IMR-90 (cell line): ENCODE measurements at regions not wholly inside any gene's neighbourhood (a gene's known extent, or its start where the extent isn't known, plus 50 kb on each side); places are given as distances from the start of the nearest gene placed in this dataset.

Experiments
- ATAC-seq: fragments of 200-7000 bp; cut with Tn5 transposase; 2 replicates; pipeline ENCODE4 v1.9.1; 2020; ENCODE audit warnings: low read depth, mild to moderate bottlenecking, moderate library complexity
- BruUV-seq: library from RNA; stranded (reverse); fragments of 400-500 nt; replicated peaks from 2 replicates; lab custom pipeline; 2021; lab: Mats Ljungman, UMichigan
- CTCF ChIA-PET: fragments of 300-600 bp; formaldehyde crosslinking; extraction: SDS; loops from one replicate; lab custom pipeline; 2021; ENCODE audit warnings: antibody characterized with exemption; lab: Yijun Ruan, JAX
- POLR2A ChIA-PET: fragments of 300-600 bp; sonication (Branson Sonifier 250); formaldehyde crosslinking; loops from one replicate; lab custom pipeline; 2022; ENCODE audit warnings: antibody characterized with exemption; ENCODE audit not compliant: unreplicated experiment; lab: Charles Lee
- DNase-seq: peaks from one replicate; pipeline ENCODE4 v3.0.0; 2013
- H2AFZ ChIP-seq: replicated peaks from 2 replicates; pipeline ENCODE3; 2013; ENCODE audit warnings: low read length, mild to moderate bottlenecking; ENCODE audit not compliant: poor library complexity
- H2AK5ac ChIP-seq: 2 replicates; pipeline ENCODE4 v1.6.1; 2013; ENCODE audit warnings: low read depth, low read length, inconsistent platforms
- H2AK9ac ChIP-seq: replicated peaks from 2 replicates; pipeline ENCODE3; 2013; ENCODE audit warnings: mild to moderate bottlenecking, low read depth, low read length, moderate library complexity; ENCODE audit not compliant: poor library complexity
- H2BK120ac ChIP-seq: 2 replicates; pipeline ENCODE4 v1.6.1; 2013; ENCODE audit warnings: low read depth, low read length, inconsistent platforms
- H2BK15ac ChIP-seq: 3 replicates; pipeline ENCODE4 v1.6.1; 2013; ENCODE audit warnings: low read depth, low read length, inconsistent platforms
- H2BK20ac ChIP-seq: 2 replicates; pipeline ENCODE4 v1.6.1; 2013; ENCODE audit warnings: low read depth, mild to moderate bottlenecking, inconsistent platforms, low read length, moderate library complexity
- H2BK5ac ChIP-seq: 2 replicates; pipeline ENCODE4 v1.6.1; 2013; ENCODE audit warnings: mild to moderate bottlenecking, low read depth, low read length, inconsistent platforms; ENCODE audit not compliant: poor library complexity, severe bottlenecking
- H3K14ac ChIP-seq: replicated peaks from 2 replicates; pipeline ENCODE4 v1.6.1; 2013; ENCODE audit warnings: low read depth, low read length, inconsistent platforms
- H3K18ac ChIP-seq: 2 replicates; pipeline ENCODE4 v1.6.1; 2013; ENCODE audit warnings: low read depth, low read length, control low read depth
- H3K23ac ChIP-seq: 2 replicates; pipeline ENCODE4 v1.6.1; 2013; ENCODE audit warnings: low read depth, low read length, inconsistent platforms
- H3K27ac ChIP-seq: 2 replicates; pipeline ENCODE4 v1.5.1; 2013; ENCODE audit warnings: mild to moderate bottlenecking, control low read depth, low read length; ENCODE audit not compliant: insufficient read depth
- H3K27me3 ChIP-seq: 2 replicates; pipeline ENCODE4 v1.6.1; 2013; ENCODE audit warnings: low read length; ENCODE audit not compliant: control insufficient read depth, insufficient read depth
- H3K36me3 ChIP-seq: 2 replicates; pipeline ENCODE4 v1.6.1; 2013; ENCODE audit warnings: low read length, mixed read lengths; ENCODE audit not compliant: control insufficient read depth, insufficient read depth
- H3K4ac ChIP-seq: 2 replicates; pipeline ENCODE4 v1.6.1; 2013; ENCODE audit warnings: low read depth, low read length, inconsistent platforms
- H3K4me1 ChIP-seq: 2 replicates; pipeline ENCODE4 v1.6.1; 2013; ENCODE audit warnings: low read length, mixed read lengths; ENCODE audit not compliant: control insufficient read depth, insufficient read depth
- H3K4me2 ChIP-seq: 2 replicates; pipeline ENCODE4 v1.6.1; 2013; ENCODE audit warnings: low read depth, mild to moderate bottlenecking, control low read depth, low read length, moderate library complexity
- H3K4me3 ChIP-seq: 2 replicates; pipeline ENCODE4 v1.5.1; 2013; ENCODE audit warnings: low read depth, mild to moderate bottlenecking, control low read depth, low read length, moderate library complexity; ENCODE audit not compliant: insufficient read depth
- H3K56ac ChIP-seq: 2 replicates; pipeline ENCODE4 v1.6.1; 2013; ENCODE audit warnings: low read length, inconsistent platforms; ENCODE audit not compliant: insufficient read depth; ENCODE audit errors: extremely low read depth
- H3K79me1 ChIP-seq, 2 experiments: 2 replicates each; pipeline ENCODE4 v1.6.1; 2013; ENCODE audit warnings: low read length in 2 of 2, inconsistent platforms in 1 of 2, low read depth in 1 of 2
- H3K9ac ChIP-seq: 2 replicates; pipeline ENCODE4 v1.6.1; 2013; ENCODE audit warnings: low read depth, low read length, control low read depth
- H3K9me1 ChIP-seq: 2 replicates; pipeline ENCODE4 v1.6.1; 2013; ENCODE audit warnings: low read length, inconsistent platforms; ENCODE audit not compliant: insufficient read depth
- H3K9me3 ChIP-seq: 2 replicates; pipeline ENCODE4 v1.6.1; 2013; ENCODE audit warnings: low read length; ENCODE audit not compliant: control insufficient read depth, insufficient read depth
- H4K20me1 ChIP-seq: 2 replicates; pipeline ENCODE4 v1.6.1; 2013; ENCODE audit warnings: low read length, inconsistent platforms; ENCODE audit not compliant: insufficient read depth
- H4K5ac ChIP-seq: 2 replicates; pipeline ENCODE4 v1.6.1; 2013; ENCODE audit warnings: mild to moderate bottlenecking, low read depth, low read length, control low read depth
- H4K8ac ChIP-seq, 2 experiments: 2 replicates each; pipeline ENCODE4 v1.6.1; 2013; ENCODE audit warnings: low read depth in 2 of 2, low read length in 2 of 2, control low read depth in 1 of 2, inconsistent platforms in 1 of 2
- H4K91ac ChIP-seq: 2 replicates; pipeline ENCODE4 v1.6.1; 2013; ENCODE audit warnings: low read depth, low read length, inconsistent platforms; ENCODE audit not compliant: insufficient read depth
- BHLHE40 ChIP-seq: fragments of 150-350 bp; IDR thresholded peaks from 2 replicates; pipeline ENCODE4 v1.6.1; 2016; ENCODE audit warnings: mild to moderate bottlenecking, low read depth, low read length
- CEBPB ChIP-seq: IDR thresholded peaks from 2 replicates; pipeline ENCODE4 v1.6.1; 2012; ENCODE audit warnings: low read depth, low read length, improper control_type of control experiment
- CHD1 ChIP-seq: IDR thresholded peaks from 2 replicates; pipeline ENCODE4 v1.6.1; 2012; ENCODE audit warnings: low read depth, low read length, improper control_type of control experiment
- FOS ChIP-seq: fragments of 150-350 bp; IDR thresholded peaks from 2 replicates; pipeline ENCODE4 v1.6.1; 2016; ENCODE audit warnings: low read depth, low read length
- MAFK ChIP-seq: IDR thresholded peaks from 2 replicates; pipeline ENCODE4 v1.6.1; 2012; ENCODE audit warnings: low read depth, low read length, improper control_type of control experiment
- MAZ ChIP-seq: IDR thresholded peaks from 2 replicates; pipeline ENCODE4 v1.6.1; 2012; ENCODE audit warnings: low read depth, mild to moderate bottlenecking, low read length, improper control_type of control experiment, moderate library complexity, borderline replicate concordance
- MXI1 ChIP-seq: IDR thresholded peaks from 2 replicates; pipeline ENCODE4 v1.6.1; 2012; ENCODE audit warnings: low read depth, mild to moderate bottlenecking, low read length, moderate library complexity, borderline replicate concordance
- NFE2L2 ChIP-seq: fragments of 150-350 bp; IDR thresholded peaks from 2 replicates; pipeline ENCODE4 v1.6.1; 2016; ENCODE audit warnings: low read depth, mild to moderate bottlenecking, low read length
- POLR2A ChIP-seq: IDR thresholded peaks from 2 replicates; pipeline ENCODE4 v1.6.1; 2012; ENCODE audit warnings: mild to moderate bottlenecking, low read depth, low read length
- RAD21 ChIP-seq: IDR thresholded peaks from 2 replicates; pipeline ENCODE4 v1.6.1; 2012; ENCODE audit warnings: low read length, improper control_type of control experiment
- RCOR1 ChIP-seq: IDR thresholded peaks from 2 replicates; pipeline ENCODE4 v1.6.1; 2012; ENCODE audit warnings: mild to moderate bottlenecking, low read length, improper control_type of control experiment; ENCODE audit not compliant: insufficient replicate concordance
- RFX5 ChIP-seq: IDR thresholded peaks from 2 replicates; pipeline ENCODE4 v1.8.0; 2012; ENCODE audit warnings: low read depth, mild to moderate bottlenecking, low read length, moderate library complexity
- SMC3 ChIP-seq: fragments of 150-350 bp; IDR thresholded peaks from 2 replicates; pipeline ENCODE4 v1.6.1; 2016; ENCODE audit warnings: low read depth, mild to moderate bottlenecking, antibody characterized with exemption, low read length, moderate library complexity
- USF2 ChIP-seq: fragments of 150-350 bp; IDR thresholded peaks from 2 replicates; pipeline ENCODE4 v1.6.1; 2017; ENCODE audit warnings: mild to moderate bottlenecking, antibody characterized with exemption, low read length, low read depth
- WGBS, 2 experiments: methylation state at CpG; one replicate each; pipeline versions ENCODE4 v1.1.5 to v1.1.7; 2013; ENCODE audit warnings: missing lambda C conversion rate in 2 of 2; ENCODE audit not compliant: insufficient read length in 1 of 2; ENCODE audit errors: extremely low coverage in 2 of 2; 5-methylcytosine and 5-hydroxymethylcytosine counted together
- dilution Hi-C: fragments of 300-500 bp; cut with HindIII; formaldehyde crosslinking; loops from one replicate; pipeline ENCODE4 v1.14.3; 2018; ENCODE audit warnings: low sequenced_read_pairs; ENCODE audit not compliant: unreplicated experiment
- in situ Hi-C: fragments of 300-500 bp; cut with MboI; formaldehyde crosslinking; loops from 3 replicates; pipeline ENCODE4 v1.14.3; 2019; ENCODE audit warnings: low sequenced_read_pairs, inconsistent platforms, mixed read lengths
- intact Hi-C: fragments of 100-400 bp; cut with micrococcal nuclease; formaldehyde crosslinking; loops from 2 replicates; pipeline ENCODE4 v1.10.0; 2022
- TF ChIP-seq, protein P1 (sequence below): conservative IDR thresholded peaks from 2 replicates; pipeline ENCODE4 v1.5.1; 2012; ENCODE audit warnings: mild to moderate bottlenecking, low read depth, low read length, improper control_type of control experiment

DNA sequence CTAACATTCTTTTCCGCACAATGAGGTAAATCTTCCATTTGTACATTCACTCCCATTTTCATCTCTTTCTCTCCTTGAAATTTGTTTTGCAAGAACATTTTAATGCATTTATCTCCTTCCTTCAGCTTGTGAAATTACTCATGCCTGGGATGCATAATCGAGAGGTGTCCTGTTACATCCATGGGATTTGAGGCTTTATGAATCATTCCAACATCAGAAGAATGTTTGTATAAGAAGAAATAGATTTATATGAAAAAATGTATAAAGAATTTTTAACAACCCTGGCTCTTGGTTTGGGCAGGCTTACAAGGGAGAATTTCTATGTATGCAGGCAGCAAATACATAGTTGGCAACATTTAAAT is 93.2 kb upstream of the MBNL1 start:
- peak overlapping the region; percentile 48; the same call in 1 of the 2 replicates for H3K27ac ChIP-seq
- H3K36me3 ChIP-seq = no peaks in the 10 kb centered on the region
- H2BK20ac ChIP-seq = peak overlapping the region; percentile 69
- H3K79me1 ChIP-seq = peaks cover 0 to 6% of the 10 kb centered on the region in 2 experiments; a peak in 1 of 4 replicates
- H3K9ac ChIP-seq = peak overlapping the region; percentile 60; the same call in 1 of the 2 replicates
- H4K91ac ChIP-seq = peak overlapping the region; percentile 27; the same call in 1 of the 2 replicates
- POLR2A ChIA-PET = no interaction called here
- H3K4ac ChIP-seq = peak overlapping the region; percentile 61; the same call in 1 of the 2 replicates
- 0 out of 2 replicates have a peak overlapping the region, but pooled peaks have one; percentile 39 for H3K14ac ChIP-seq
- H2AK9ac ChIP-seq = no peak overlapping the region
- H4K5ac ChIP-seq = peak overlapping the region; percentile 70; the same call in 1 of the 2 replicates
- H3K18ac ChIP-seq = peak overlapping the region; percentile 94; the same call in 1 of the 2 replicates
- no CpG with 5 or more reads among the region's 2 CpGs for WGBS, 2 experiments
- H4K20me1 ChIP-seq = no peaks in the 10 kb centered on the region
- H2BK15ac ChIP-seq = peak overlapping the region; percentile 65; the same call in 1 of the 3 replicates
- DNase-seq (peak; percentile 95), ATAC-seq (peak; percentile 78)
- intact Hi-C loops (loop anchor here (5.0 kb wide), 1 partner anchor 92 kb away; the partner anchor contains the start of gene MBNL1), in situ Hi-C loops (no loop called here), dilution Hi-C loops (no loop called here)
- BruUV-seq = no TSS peak
- H4K8ac ChIP-seq = peak overlapping the region; percentile 34 to 74; a peak in 1 of 4 replicates
- H2AK5ac ChIP-seq = no peak overlapping the region
- peak overlapping the region; percentile 90 for H3K4me2 ChIP-seq
- H2BK5ac ChIP-seq = peak overlapping the region; percentile 82
- H3K4me1 ChIP-seq = peaks cover 13% of the 10 kb centered on the region; the same call in 1 of the 2 replicates
- peak overlapping the region; percentile 52; the same call in 1 of the 2 replicates for H3K56ac ChIP-seq
- no peak overlapping the region for H2AFZ ChIP-seq
- CTCF ChIA-PET = interaction anchor here (1.5 kb wide), 1 partner anchor 9 kb away, joined by 4 read pairs; no protein-coding TSS in a partner anchor
- H3K4me3 ChIP-seq = no peak overlapping the region
- no peaks in the 10 kb centered on the region for H3K27me3 ChIP-seq
- H3K23ac ChIP-seq = peak overlapping the region; percentile 8; the same call in 1 of the 2 replicates
- 0 out of 2 replicates have a peak, but pooled peaks cover 3% of the 10 kb centered on the region for H3K9me1 ChIP-seq
- H3K9me3 ChIP-seq = no peaks in the 10 kb centered on the region
- H2BK120ac ChIP-seq = peak overlapping the region; percentile 65
- TF ChIP-seq MAFK (no peak), BHLHE40 (0 out of 2 replicates have a peak, but pooled peaks have one; percentile 14), MXI1 (no peak), SMC3 (no peak), FOS (peak; percentile 19; the same call in 1 of the 2 replicates), POLR2A (no peak), CEBPB (peak; percentile 84), RAD21 (no peak), RCOR1 (no peak), CHD1 (no peak), USF2 (no peak), RFX5 (no peak), NFE2L2 (no peak), MAZ (no peak)
- TF ChIP-seq, protein P1, sequence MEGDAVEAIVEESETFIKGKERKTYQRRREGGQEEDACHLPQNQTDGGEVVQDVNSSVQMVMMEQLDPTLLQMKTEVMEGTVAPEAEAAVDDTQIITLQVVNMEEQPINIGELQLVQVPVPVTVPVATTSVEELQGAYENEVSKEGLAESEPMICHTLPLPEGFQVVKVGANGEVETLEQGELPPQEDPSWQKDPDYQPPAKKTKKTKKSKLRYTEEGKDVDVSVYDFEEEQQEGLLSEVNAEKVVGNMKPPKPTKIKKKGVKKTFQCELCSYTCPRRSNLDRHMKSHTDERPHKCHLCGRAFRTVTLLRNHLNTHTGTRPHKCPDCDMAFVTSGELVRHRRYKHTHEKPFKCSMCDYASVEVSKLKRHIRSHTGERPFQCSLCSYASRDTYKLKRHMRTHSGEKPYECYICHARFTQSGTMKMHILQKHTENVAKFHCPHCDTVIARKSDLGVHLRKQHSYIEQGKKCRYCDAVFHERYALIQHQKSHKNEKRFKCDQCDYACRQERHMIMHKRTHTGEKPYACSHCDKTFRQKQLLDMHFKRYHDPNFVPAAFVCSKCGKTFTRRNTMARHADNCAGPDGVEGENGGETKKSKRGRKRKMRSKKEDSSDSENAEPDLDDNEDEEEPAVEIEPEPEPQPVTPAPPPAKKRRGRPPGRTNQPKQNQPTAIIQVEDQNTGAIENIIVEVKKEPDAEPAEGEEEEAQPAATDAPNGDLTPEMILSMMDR = no peak
